ENCODE measurements at regions not wholly inside any gene's neighbourhood (a gene's known extent, or its start where the extent isn't known, plus 50 kb on each side); places are given as distances from the start of the nearest gene placed in this dataset.
"Not testable (repeated sequence)": the region's sequence is repeated elsewhere in the genome, so short reads cannot be mapped to it uniquely, and the experiment has no call there.

- Histone ChIP-seq H3K4me3 (ENCODE audit: severe bottlenecking) (no peak overlapping the region), H3K27ac (ENCODE audit: poor library complexity, severe bottlenecking) (no peak overlapping the region), H3K4me1 (ENCODE audit: insufficient read depth, poor library complexity, severe bottlenecking) (no peaks in the 10 kb centered on the region), H3K27me3 (ENCODE audit: insufficient read depth, poor library complexity, severe bottlenecking) (no peaks in the 10 kb centered on the region), H3K36me3 (ENCODE audit: low read depth) (no peaks in the 10 kb centered on the region), H3K9me3 (ENCODE audit: severe bottlenecking) (no peaks in the 10 kb centered on the region)
- ATAC-seq (ENCODE audit: low read depth): no peak
- DNase-seq (ENCODE audit: low spot score): no peak
- no peak for TF ChIP-seq CTCF (IDR thresholded peaks at IDR 0.05; ENCODE audit: poor library complexity, severe bottlenecking)
Measured at GRCh38 chr11:31957674-31958073, 133.2 kb upstream of the RCN1 start.

GRCh38 chr11:31956310-31956709, 134.6 kb upstream of the RCN1 start:
- DNase-seq (ENCODE audit: low spot score): no peak
- Histone ChIP-seq H3K9me3 (ENCODE audit: severe bottlenecking) (no peaks in the 10 kb centered on the region), H3K27ac (ENCODE audit: poor library complexity, severe bottlenecking) (no peak overlapping the region), H3K36me3 (ENCODE audit: low read depth) (no peaks in the 10 kb centered on the region), H3K4me3 (ENCODE audit: severe bottlenecking) (no peak overlapping the region), H3K27me3 (ENCODE audit: insufficient read depth, poor library complexity, severe bottlenecking) (no peaks in the 10 kb centered on the region), H3K4me1 (ENCODE audit: insufficient read depth, poor library complexity, severe bottlenecking) (no peaks in the 10 kb centered on the region)
- TF ChIP-seq CTCF (IDR thresholded peaks at IDR 0.05; ENCODE audit: poor library complexity, severe bottlenecking): no peak
- no peak for ATAC-seq (ENCODE audit: low read depth)

- H3K36me3 ChIP-seq (ENCODE audit: low read depth): no peaks in the 10 kb centered on the region
- no peaks in the 10 kb centered on the region for H3K4me1 ChIP-seq (ENCODE audit: insufficient read depth, poor library complexity, severe bottlenecking)
- no peak for TF ChIP-seq CTCF (IDR thresholded peaks at IDR 0.05; ENCODE audit: poor library complexity, severe bottlenecking)
- no peaks in the 10 kb centered on the region for H3K9me3 ChIP-seq (ENCODE audit: severe bottlenecking)
- DNase-seq (ENCODE audit: low spot score) (no peak), ATAC-seq (ENCODE audit: low read depth) (no peak)
- no peak overlapping the region for H3K27ac ChIP-seq (ENCODE audit: poor library complexity, severe bottlenecking)
- no peaks in the 10 kb centered on the region for H3K27me3 ChIP-seq (ENCODE audit: insufficient read depth, poor library complexity, severe bottlenecking)
- H3K4me3 ChIP-seq (ENCODE audit: severe bottlenecking): no peak overlapping the region
Measured at GRCh38 chr11:31955838-31956237, 135.0 kb upstream of the RCN1 start.

- DNase-seq (ENCODE audit: low spot score) (no peak), ATAC-seq (ENCODE audit: low read depth) (no peak)
- Histone ChIP-seq H3K27me3 (ENCODE audit: insufficient read depth, poor library complexity, severe bottlenecking) (no peaks in the 10 kb centered on the region), H3K9me3 (ENCODE audit: severe bottlenecking) (no peaks in the 10 kb centered on the region), H3K27ac (ENCODE audit: poor library complexity, severe bottlenecking) (no peak overlapping the region), H3K4me1 (ENCODE audit: insufficient read depth, poor library complexity, severe bottlenecking) (no peaks in the 10 kb centered on the region), H3K4me3 (ENCODE audit: severe bottlenecking) (no peak overlapping the region), H3K36me3 (ENCODE audit: low read depth) (no peaks in the 10 kb centered on the region)
- TF ChIP-seq CTCF (IDR thresholded peaks at IDR 0.05; ENCODE audit: poor library complexity, severe bottlenecking): no peak
Measured at GRCh38 chr11:31953803-31954327, 137.0 kb upstream of the RCN1 start.

DNA sequence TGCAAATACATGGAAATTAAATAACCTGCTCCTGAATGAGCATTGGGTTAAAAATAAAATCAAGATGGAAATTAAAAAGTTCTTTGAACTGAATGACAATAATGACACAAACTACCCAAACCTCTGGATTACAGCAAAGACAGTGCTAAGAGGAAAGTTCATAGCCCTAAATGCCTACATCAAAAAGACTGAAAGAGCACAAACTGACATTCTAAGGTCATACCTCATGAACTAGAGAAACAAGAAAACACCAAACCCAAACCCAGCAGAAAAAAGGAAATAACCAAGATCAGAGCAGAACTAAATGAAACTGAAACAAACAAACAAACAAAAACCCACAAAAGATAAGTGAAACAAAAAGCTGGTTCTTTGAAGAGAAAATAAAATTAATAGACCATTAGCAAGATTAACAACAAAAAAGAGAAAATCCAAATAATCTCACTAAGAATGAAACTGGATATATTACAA, 138.6 kb upstream of the PAX6 start:
- not testable (repeated sequence) for H3K9me3 ChIP-seq (ENCODE audit: severe bottlenecking); H3K4me1 ChIP-seq (ENCODE audit: insufficient read depth, poor library complexity, severe bottlenecking); DNase-seq (ENCODE audit: low spot score); H3K27me3 ChIP-seq (ENCODE audit: insufficient read depth, poor library complexity, severe bottlenecking); H3K27ac ChIP-seq (ENCODE audit: poor library complexity, severe bottlenecking); H3K36me3 ChIP-seq (ENCODE audit: low read depth); ATAC-seq (ENCODE audit: low read depth); H3K4me3 ChIP-seq (ENCODE audit: severe bottlenecking)

Measured in RWPE2 (cell line).